GM19324 (cell line): ENCODE measurements at regions not wholly inside any gene's neighbourhood (a gene's known extent, or its start where the extent isn't known, plus 50 kb on each side); places are given as distances from the start of the nearest gene placed in this dataset.
"Not testable (repeated sequence)": the region's sequence is repeated elsewhere in the genome, so short reads cannot be mapped to it uniquely, and the experiment has no call there.

ENCODE experiments used
- ATAC-seq: cut with Tn5 transposase; IDR thresholded peaks from one replicate; pipeline ENCODE4 v1.9.1; 2021; ENCODE audit warnings: mild to moderate bottlenecking, moderate library complexity; ENCODE audit not compliant: unreplicated experiment, low FRiP score

DNA sequence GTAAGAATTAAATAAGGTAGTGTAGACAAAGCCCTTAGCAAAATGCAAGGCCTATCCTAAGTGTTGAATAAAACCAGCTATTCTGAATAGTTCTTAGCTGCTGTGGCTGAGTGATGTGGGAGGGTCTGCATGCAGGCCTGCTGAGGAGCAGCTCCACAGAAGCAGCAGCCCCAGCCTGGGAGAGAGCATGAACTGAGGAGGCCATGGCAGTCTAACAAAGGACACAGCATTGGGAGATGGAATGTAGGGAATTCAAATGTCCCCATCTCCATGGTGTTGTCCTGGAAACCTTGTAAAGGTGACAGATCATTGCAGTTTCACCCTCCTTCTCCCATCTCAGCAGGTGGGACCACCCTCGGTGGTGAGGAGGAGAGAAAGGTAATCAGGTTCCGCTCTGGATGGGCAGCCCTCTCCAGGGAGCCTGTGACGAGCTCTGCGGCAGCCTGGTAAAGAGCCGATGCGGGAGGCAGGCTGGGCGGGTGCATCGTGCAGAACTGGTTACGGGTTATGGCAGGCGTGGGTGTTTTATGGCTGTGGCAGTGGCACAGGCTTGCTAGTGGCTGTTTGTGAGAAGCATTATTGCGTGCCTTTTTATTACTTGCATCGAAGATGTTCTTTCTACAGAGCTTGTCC lies 199.9 kb upstream of the GLRA1 start:
- no peak for ATAC-seq

DNA sequence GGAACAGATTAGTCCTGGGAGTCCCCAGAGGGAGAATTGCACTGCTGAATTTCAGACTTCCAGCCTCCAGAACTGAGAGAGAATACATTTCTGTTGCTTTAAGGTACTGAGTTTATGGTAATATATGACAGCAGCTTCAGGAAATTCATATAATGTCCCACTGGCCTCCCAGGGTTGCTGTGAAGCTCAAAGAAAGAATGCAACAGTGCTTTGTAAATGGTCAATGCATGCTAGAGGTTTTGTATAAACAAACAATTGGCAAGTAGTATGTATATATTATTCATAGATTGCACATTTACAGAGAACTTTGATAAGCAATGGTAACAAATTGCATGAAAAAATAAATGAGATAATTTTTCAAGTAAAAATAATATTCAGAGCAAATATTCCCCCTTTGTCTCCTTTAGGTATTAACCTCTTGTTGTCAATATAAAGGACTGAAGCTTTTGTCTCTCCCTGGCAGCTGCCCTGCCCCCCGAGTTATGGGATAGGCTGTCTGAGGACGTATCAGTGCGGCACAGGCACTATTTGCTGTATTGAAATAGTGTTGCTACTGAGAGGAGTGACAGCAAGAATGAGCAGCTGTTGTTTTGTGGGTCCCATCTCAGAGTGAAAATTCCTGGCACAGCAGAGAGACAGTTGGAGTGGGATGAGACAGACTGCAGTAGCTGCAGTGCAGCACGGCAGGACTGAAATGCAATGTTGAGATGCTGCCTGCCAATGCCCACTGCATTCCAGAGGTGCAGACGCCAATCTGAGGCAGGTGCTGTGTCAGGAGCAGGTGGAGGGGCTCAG lies 194.2 kb upstream of the GLRA1 start:
- ATAC-seq, result no peak

DNA sequence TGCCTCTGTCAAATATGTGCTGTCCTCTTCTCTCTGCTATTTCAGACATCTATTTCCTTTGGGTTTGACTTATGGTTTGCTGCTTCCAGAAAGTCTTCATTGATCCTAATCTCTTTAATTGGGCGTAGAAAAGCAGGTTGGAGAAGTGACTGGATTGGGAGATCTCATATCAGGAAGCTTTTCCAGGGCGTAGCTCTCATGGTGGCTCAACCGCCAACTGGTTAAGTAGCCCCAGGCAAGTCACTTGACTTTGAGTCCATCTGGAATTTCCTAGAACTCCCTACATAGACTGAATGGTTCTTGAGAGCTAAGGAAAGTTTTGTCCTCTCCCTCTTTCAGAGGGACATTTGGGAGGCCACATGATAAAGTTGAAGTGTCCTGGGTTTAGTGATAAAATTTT lies 192.3 kb upstream of the GLRA1 start:
- ATAC-seq, result no peak

DNA sequence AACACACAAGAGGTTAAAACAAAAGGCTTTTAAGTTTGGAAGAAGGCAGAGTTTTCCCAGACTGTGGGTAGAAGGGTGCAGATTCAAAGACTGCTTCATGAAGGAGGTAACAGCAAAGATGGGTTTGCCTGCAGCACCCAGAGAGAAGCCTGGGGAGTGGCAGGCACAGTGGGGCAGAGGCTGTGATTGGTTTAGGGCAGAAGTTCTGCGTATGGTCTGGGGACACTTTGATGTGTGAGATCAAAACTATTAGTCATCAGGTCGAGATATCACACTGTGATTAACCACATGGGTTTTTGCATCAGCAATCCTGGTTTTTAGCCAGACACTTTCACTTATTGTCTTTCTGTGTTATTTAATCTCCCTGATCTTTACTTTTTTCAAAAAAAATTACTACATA lies 188.8 kb upstream of the GLRA1 start:
- no peak for ATAC-seq

DNA sequence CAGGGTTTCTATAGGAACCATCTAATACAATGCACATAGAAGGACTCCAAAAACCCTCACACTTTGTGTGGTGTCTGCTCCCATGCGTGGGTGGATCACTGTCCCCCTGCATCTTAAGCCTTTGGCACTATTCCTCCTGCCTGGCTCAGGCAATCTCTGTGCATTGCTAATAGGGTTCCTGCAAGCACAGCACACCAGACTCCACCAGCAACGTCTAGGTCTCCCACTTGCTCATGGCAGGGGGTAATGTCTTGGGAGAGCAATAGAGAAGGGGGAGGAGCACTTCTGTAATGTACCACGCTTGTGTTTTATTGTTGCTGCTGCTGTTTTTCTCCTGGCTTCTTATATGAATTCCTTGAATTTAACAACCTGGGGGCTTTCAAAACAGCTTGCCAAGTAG lies 182.6 kb upstream of the GLRA1 start:
- ATAC-seq, result no peak

DNA sequence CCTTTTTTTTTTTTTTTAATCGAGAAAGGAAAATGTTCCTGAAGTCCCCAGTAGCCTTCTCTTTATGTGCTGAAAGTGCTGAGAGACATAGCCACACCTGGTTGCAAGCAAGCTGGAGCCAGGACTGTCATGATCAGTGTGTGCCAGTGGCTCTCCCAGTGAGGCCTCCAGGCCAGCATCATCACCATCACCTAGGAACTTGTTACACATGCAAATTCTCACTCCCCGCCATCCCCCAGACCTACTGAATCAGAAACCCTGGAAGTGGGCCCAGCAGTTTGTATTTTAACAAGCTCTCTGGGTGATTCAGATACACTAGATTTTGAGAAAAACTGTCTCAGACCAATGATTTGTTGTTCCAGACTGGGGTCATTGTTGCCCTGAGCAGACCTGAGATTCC lies 181.9 kb upstream of the GLRA1 start:
- no peak for ATAC-seq

DNA sequence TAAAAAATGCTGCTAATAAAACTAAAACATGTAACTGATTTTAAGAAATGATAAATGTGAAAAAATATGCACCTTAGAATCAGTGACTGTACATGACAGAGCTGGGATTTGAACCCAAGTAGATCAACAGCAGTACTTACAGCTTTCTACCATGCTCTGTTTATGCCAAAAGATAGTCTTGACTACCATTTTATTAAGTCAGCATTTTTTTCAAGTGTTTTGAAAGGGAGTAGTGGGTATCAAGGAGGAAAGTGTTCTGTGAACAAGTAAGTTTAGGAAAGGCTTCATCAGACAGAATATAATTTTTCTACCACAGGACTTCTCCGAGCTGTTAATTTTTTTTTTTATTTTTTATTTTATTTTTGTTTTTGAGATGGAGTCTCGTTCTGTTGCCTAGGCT lies 180.4 kb upstream of the GLRA1 start:
- ATAC-seq, result no peak

DNA sequence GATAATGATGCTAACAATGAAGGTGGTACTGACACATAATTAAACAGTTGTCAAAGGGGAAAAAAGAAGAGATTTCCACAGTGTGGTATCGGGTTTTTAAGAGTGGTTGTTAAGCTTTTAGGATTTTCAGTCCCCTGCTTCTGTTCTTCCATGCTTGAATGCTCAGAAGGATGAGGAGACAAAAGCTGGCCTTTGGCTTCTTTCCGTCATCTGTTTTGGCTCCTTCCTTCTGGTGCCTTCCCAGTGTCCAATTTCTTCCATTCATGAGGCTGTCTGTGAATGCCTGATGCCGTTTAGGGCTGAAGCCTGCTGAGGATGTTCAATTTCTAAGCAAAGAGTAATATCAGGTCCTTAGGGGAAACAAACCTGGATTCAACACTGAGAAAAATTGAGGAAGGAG lies 179.6 kb upstream of the GLRA1 start:
- ATAC-seq, result no peak

DNA sequence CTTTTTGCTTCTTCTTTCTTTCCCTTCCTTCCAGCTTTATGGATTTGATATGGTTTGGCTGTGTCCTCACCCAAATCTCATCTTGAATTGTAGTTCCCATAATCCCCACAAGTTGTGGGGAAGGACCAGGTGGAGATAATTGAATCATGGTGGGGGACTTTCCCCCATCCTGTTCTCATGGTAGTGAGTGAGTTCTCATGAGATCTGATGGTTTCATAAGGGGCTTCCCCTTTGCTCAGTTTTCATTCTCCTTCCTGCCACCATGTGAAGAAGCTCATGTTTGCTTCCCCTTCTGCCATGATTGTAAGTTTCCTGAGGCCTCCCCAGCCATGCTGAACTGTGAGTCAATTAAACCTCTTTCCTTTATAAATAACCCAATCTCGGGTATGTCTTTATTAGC lies 178.3 kb upstream of the GLRA1 start:
- not testable (repeated sequence) for ATAC-seq

DNA sequence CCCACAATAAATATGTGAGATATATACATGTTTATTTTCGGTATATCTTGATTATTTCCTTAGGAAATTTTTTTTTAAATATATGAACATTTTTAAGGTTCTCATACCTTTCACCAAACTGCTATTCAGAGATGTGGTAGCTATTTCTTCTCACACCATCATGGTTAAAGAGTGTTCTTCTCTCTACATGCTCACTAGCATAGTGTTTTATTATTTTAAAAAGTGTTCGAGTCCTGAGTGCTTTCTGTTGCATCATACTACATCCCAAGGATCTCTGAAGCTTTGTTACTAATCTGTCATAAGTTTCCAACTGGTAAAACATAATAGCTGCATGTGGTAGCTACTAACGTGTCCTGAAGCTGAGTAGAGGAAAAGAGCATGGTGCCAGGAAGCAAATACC lies 177.4 kb upstream of the GLRA1 start:
- no peak for ATAC-seq

DNA sequence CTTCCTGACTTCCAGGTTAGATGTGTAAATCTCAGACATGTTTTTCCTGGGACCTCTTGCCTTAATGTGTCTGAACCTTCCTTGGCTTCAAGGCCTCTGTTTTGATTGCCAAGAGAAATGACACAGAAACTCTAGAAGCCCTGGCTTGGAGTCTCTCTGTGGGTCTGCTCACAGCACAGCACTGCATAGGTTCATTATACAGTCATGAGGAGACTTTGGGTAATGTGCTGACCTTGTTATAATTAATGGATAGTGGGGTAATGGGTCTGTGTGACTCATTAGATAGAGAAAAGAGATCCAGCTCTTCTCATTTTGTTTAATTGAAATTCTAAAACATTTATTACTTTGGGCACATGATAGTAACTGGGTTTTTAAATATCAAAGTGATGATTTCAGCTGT lies 175.8 kb upstream of the GLRA1 start:
- ATAC-seq, result no peak

DNA sequence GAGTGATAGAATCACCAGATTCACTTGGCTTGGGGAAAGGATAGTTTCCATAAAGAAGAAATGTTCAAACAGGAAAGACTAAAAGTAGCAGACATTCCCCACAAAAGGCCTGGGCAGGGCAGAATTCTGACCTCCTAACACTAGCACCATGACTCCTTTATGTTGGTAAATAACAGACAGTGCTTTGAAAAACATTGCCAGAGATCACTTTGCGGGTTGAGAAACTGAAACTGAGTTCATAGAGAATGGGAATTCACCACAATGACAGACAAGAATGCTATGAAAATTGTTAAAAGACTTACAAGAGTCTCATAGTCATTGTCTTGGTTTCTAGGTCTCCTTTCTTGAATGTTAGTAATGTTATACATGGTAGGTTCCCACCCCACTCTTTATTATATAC lies 172.5 kb upstream of the GLRA1 start:
- ATAC-seq, result no peak

DNA sequence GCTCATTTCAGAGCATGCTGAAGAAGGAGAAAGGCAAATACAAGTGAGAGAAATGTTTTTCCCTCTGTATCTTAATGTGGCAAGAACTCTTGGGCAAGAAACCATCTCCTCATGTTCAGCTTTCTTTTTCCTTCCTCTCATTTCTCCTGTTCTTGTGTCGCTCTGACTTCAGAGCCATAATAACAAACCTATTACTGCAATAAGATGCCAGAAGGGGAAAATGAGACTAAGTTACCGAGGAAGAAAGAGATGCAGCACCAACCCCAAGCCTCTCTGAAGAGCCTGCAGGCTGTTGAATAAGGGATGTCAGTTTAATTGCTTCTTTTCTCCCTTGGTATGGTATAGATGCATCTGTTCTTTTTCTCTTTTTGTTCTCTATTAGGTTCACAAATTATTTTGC lies 170.1 kb upstream of the GLRA1 start:
- no peak for ATAC-seq

DNA sequence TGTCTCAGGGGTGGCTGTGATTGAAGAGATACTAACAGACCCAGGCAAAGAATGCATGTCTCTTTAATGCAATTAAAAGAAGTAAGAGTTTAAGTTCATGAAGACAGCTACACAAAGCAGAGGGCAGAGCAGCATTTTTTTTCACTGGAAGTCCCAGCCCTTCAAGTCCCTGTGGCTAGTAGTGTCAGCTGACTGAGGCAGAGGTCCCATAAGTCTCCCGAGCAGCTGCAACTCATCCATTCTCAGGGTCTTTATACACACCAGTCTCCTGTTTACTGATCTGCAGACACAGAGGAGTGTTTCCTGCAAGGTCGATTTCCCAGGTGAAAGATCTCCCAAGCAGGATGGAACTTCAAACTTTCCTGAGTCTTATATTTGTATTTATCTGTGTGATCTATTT lies 169.4 kb upstream of the GLRA1 start:
- no peak for ATAC-seq

DNA sequence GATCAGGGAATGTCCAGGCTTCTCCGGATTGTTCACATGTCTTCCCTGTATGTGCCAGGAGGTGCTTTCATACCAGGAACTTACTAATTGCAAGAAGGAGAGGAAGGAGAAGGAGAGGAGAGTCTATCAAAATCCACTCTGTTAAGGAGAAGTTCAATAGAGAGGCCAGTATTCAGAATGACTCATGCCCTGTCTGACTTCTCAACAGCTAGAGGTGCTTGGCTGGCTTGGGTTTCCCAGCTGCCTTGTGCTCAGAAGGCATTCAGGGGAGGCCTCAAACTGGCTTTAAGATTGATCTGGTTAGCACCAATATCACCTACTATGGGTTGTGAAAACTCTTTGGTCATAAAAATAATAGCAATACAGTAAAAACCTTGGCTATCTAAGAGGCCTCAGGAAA lies 167.9 kb upstream of the GLRA1 start:
- no peak for ATAC-seq

DNA sequence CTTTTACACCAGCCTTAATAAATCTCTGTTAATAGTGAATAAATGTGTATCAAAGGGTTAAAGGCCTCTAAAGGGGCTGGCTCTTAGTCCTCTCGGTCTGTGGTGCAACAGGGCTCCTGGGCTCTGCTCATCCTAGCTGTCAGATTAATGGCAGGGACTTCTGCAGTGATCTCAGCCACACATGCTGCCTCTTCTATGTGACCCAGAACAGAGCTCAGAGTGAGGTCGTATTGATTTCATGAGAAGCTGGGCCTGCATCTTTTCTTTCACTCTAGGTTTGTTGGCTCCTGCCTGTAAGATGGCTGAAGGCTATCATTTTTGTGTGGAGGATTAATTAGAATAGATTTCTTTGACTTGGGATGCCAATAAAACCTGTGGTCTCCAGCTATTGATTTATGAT lies 165.0 kb upstream of the GLRA1 start:
- ATAC-seq, result no peak

DNA sequence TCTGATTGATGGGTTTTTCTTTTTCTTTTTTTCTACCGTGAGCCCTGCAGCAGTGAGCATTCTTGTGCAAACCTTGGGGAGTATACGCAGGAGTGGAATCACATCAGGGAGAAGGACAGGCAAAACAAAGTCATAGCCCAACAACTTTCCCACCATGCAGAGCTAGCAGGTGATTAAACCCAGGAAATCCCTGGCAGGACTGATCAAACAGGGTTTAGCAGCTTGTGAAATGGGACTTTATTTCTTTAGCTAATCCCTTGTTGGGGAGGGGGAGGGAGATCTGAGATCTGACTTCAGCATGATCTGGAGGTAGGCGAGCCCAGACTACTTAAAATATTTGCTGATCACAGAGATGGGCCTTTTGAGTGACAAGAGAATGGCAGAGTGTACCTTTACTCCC lies 162.0 kb upstream of the GLRA1 start:
- ATAC-seq, result no peak

DNA sequence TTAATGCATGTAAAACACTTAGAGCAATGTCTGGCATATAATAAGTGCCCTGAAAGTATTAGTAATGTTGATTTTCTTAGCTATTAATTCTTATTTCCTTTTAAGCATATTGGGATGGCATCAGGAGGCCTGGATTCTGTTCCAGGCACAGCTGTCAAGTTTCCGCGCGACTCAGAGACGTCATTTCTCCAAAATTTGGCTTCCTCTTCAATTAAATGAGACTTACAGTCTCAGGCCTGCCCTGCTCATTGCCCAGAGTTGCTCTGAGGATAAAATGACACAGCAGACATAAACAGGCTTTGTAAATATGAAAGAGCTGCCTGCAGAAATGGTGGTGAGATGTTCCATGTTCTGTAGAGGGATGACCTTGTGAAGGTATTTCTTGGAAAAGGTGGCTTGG lies 159.8 kb upstream of the GLRA1 start:
- ATAC-seq, result no peak

DNA sequence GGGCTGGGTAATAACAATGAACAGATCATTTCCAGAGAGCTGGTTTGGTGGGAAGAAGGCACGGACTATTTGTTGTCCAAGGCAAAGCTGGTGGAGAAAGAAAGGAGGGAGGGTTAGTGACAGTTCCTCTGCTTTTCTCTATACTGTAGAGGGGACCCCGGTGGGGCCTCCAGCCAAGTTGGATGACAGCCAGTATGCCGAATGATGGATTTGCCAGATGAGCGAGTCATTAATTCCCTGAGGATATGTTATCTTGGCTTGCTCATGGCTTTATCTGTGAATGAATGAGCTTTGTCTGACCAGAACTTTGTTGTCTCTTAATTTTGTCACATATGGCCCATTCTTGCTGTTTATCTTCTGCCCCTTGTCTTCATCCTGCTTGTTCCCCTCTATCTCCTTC lies 158.6 kb upstream of the GLRA1 start:
- no peak for ATAC-seq

DNA sequence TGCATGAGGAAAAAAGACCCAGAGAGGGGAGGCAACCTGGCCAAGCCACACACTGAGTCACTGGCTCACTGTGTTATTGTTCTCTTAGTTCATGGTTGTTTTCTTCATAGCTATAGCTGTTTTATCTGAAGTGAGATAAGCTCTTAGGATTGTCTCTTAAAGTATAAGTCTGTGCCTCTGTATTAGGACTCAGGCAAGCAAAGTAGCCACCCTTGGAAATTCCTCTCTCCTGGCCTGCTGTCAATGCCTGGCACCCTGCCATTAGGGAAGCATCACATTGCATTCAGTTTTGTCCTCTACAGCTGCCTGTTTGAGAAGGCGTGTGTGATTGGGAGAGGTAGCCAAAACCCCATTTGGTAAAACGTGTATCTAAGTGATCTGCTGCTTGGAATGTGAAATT lies 147.4 kb upstream of the GLRA1 start:
- no peak for ATAC-seq

DNA sequence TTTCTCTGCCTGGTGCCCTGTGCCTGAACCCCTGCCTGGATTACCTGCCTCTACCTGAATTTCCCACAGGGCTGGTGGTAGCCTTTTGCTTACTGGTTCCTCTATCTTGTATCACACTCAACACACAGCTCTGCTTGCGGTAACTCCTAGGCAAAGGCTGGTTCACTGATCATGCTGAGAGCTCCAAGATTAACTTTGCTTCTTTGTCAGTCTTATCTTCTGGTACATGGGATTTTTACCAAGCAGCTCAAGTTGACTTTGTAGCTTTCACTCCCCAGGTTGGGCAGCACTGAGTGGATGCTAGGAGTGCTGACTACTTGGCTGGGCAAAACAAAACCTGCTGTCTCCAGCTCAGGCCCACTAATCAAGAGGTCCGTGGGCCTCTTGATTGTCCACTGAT lies 145.9 kb upstream of the GLRA1 start:
- no peak for ATAC-seq

DNA sequence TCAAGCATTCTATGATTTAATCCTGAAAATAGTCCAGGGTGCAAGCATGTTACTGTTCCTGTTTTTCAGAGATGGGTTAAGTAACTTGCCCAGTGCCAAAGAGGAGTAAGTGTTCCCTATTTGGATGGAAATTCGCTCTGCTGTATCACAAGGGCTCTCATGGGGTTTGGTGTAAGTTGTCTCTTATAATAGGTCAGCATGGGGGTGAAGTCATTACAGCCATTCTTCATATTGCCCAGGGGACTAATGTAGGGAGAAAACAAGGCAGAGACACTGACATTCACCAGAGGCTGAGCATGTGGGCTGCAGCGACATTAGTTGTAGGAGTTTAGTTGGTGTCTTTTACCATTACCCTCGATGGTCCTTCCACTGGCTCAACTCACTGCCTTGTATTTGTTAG lies 142.1 kb upstream of the GLRA1 start:
- ATAC-seq, result no peak

DNA sequence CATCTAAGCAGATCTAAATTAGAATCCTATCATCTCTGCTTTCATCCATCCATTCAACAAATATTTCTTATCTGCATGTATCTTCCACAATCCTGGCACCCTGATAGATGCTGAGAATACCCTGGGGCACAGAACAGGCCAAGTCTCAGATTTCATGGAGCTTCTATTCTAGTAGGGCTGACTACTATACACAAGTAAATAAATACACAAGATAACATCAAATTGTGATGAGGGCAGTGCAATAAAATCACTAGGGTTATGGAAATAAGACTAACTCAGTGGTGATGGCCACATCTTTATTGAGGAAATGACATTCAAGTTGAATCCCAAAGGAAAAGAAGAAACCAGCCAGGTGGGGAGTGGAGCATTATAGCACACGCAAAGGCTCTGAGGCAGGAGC lies 138.4 kb upstream of the GLRA1 start:
- ATAC-seq, result no peak
